A172 (cell line): ENCODE measurements at regions not wholly inside any gene's neighbourhood (a gene's known extent, or its start where the extent isn't known, plus 50 kb on each side); places are given as distances from the start of the nearest gene placed in this dataset.
"Not testable (repeated sequence)": the region's sequence is repeated elsewhere in the genome, so short reads cannot be mapped to it uniquely, and the experiment has no call there.

ENCODE experiments used
- DNase-seq: peaks from one replicate; pipeline ENCODE4 v3.0.0-alpha.2; 2015; ENCODE audit warnings: low spot score

- DNase-seq = no peak
Observed at GRCh38 chr18:1544016-1544415, 639.3 kb downstream of the ADCYAP1 start.

- not testable (repeated sequence) for DNase-seq
Observed at GRCh38 chr18:1557711-1558110, 653.0 kb downstream of the ADCYAP1 start.

GRCh38 chr18:1559563-1559962, 654.9 kb downstream of the ADCYAP1 start:
- no peak for DNase-seq

- DNase-seq = no peak
Observed at GRCh38 chr18:1564793-1565192, 660.1 kb downstream of the ADCYAP1 start.

- DNase-seq = no peak
Observed at GRCh38 chr18:1571206-1571605, 666.5 kb downstream of the ADCYAP1 start.

- no peak for DNase-seq
Observed at GRCh38 chr18:1573732-1574131, 669.1 kb downstream of the ADCYAP1 start.

GRCh38 chr18:1575084-1575483, 670.4 kb downstream of the ADCYAP1 start:
- DNase-seq = no peak

GRCh38 chr18:1578505-1578904, 673.8 kb downstream of the ADCYAP1 start:
- no peak for DNase-seq

- no peak for DNase-seq
Observed at GRCh38 chr18:1581581-1581980, 676.9 kb downstream of the ADCYAP1 start.

- DNase-seq = peak; percentile 39
Observed at GRCh38 chr18:1585881-1586488, 681.3 kb downstream of the ADCYAP1 start.

- no peak for DNase-seq
Observed at GRCh38 chr18:1593091-1593490, 688.4 kb downstream of the ADCYAP1 start.

GRCh38 chr18:1595195-1595594, 690.5 kb downstream of the ADCYAP1 start:
- DNase-seq = no peak

- DNase-seq = no peak
Observed at GRCh38 chr18:1599196-1599595, 694.5 kb downstream of the ADCYAP1 start.

- no peak for DNase-seq
Observed at GRCh38 chr18:1604751-1605150, 700.1 kb downstream of the ADCYAP1 start.

- DNase-seq = no peak
Observed at GRCh38 chr18:1618364-1618763, 713.7 kb downstream of the ADCYAP1 start.

- DNase-seq = no peak
Observed at GRCh38 chr18:1619507-1619906, 714.8 kb downstream of the ADCYAP1 start.

GRCh38 chr18:1624612-1625011, 719.9 kb downstream of the ADCYAP1 start:
- no peak for DNase-seq

- no peak for DNase-seq
Observed at GRCh38 chr18:1627494-1627893, 722.8 kb downstream of the ADCYAP1 start.

- DNase-seq = no peak
Observed at GRCh38 chr18:1648712-1649111, 744.0 kb downstream of the ADCYAP1 start.

- DNase-seq = no peak
Observed at GRCh38 chr18:1652018-1652417, 747.3 kb downstream of the ADCYAP1 start.

- no peak for DNase-seq
Observed at GRCh38 chr18:1653873-1654272, 749.2 kb downstream of the ADCYAP1 start.

- no peak for DNase-seq
Observed at GRCh38 chr18:1657876-1658275, 753.2 kb downstream of the ADCYAP1 start.

- DNase-seq = no peak
Observed at GRCh38 chr18:1658908-1659566, 754.4 kb downstream of the ADCYAP1 start.
